ENCODE measurements at regions not wholly inside any gene's neighbourhood (a gene's known extent, or its start where the extent isn't known, plus 50 kb on each side); places are given as distances from the start of the nearest gene placed in this dataset.

GRCh38 chr20:48261398-48261910 is 476.2 kb upstream of the SULF2 start:
- no peak for DNase-seq

- peak; percentile 9 to 52 for DNase-seq
These were observed 475.0 kb upstream of the SULF2 start for GRCh38 chr20:48260129-48260756.

GRCh38 chr20:48259456-48259855 is 474.2 kb upstream of the SULF2 start:
- no peak for DNase-seq

- no peak for DNase-seq
These were observed 472.6 kb upstream of the SULF2 start for GRCh38 chr20:48257833-48258232.

GRCh38 chr20:48247961-48248360 is 462.7 kb upstream of the SULF2 start:
- no peak for DNase-seq

- peak; percentile 14 to 58 for DNase-seq
These were observed 460.9 kb upstream of the SULF2 start for GRCh38 chr20:48246061-48246790.

- no peak for DNase-seq
These were observed 457.3 kb upstream of the SULF2 start for GRCh38 chr20:48242623-48243022.

- DNase-seq = no peak
These were observed 456.2 kb upstream of the SULF2 start for GRCh38 chr20:48241482-48241881.

- DNase-seq = no peak
These were observed 453.5 kb upstream of the SULF2 start for GRCh38 chr20:48238781-48239180.

GRCh38 chr20:48238326-48238725 is 453.0 kb upstream of the SULF2 start:
- no peak for DNase-seq

GRCh38 chr20:48236000-48236970 is 451.0 kb upstream of the SULF2 start:
- DNase-seq = no peak

GRCh38 chr20:48234951-48235350 is 449.7 kb upstream of the SULF2 start:
- no peak for DNase-seq

GRCh38 chr20:48231253-48231930 is 446.1 kb upstream of the SULF2 start:
- DNase-seq = no peak

- DNase-seq = no peak
These were observed 444.9 kb upstream of the SULF2 start for GRCh38 chr20:48230216-48230615.

- no peak for DNase-seq
These were observed 442.1 kb upstream of the SULF2 start for GRCh38 chr20:48227381-48227780.

- no peak for DNase-seq
These were observed 441.4 kb upstream of the SULF2 start for GRCh38 chr20:48226642-48227041.

GRCh38 chr20:48224533-48225050 is 439.3 kb upstream of the SULF2 start:
- no peak for DNase-seq

GRCh38 chr20:48223715-48224114 is 438.4 kb upstream of the SULF2 start:
- peak in 1 of 2 experiments; percentile 21 for DNase-seq

- no peak for DNase-seq
These were observed 437.4 kb upstream of the SULF2 start for GRCh38 chr20:48222595-48223180.

- no peak for DNase-seq
These were observed 434.9 kb upstream of the SULF2 start for GRCh38 chr20:48220033-48220633.

GRCh38 chr20:48219306-48219705 is 434.0 kb upstream of the SULF2 start:
- DNase-seq = no peak

GRCh38 chr20:48217190-48217589 is 431.9 kb upstream of the SULF2 start:
- DNase-seq = no peak
